Breast epithelium (tissue), 3 donors: ENCODE measurements at regions not wholly inside any gene's neighbourhood (a gene's known extent, or its start where the extent isn't known, plus 50 kb on each side); places are given as distances from the start of the nearest gene placed in this dataset.

Source experiments
- POLR2AphosphoS5 ChIP-seq, 3 donors: sonication (generic); formaldehyde crosslinking; IDR thresholded peaks; one replicate each; pipeline ENCODE4 v1.6.1; 2017; ENCODE audit warnings: antibody characterized with exemption in 3 of 3
- TF ChIP-seq, protein P1 (sequence below), 3 donors: fragments of 450-650 bp; IDR thresholded peaks; one replicate each; pipeline ENCODE4 v1.5.1; 2016 to 2017; ENCODE audit warnings: antibody characterized with exemption in 3 of 3, mild to moderate bottlenecking in 3 of 3, moderate library complexity in 3 of 3

DNA sequence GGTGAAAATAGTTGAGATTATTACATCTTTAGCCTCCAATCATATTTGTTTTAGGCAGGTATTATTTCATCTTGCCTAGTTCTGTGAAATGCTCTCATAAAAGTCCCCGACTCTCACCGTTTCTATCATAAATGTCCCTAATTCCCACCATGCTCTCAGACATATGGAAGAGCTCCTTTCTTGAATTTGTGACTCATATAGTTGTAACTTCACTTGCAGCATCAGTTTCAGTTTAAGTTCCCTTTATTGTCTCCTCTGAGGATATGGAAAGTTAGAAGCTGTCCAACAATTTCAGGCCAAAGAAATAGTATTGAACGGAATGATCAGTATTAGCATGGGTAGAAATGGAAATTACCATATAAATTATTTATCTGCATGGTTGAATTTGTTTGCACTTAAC lies 187.5 kb upstream of the NR4A3 start:
- TF ChIP-seq, protein P1, sequence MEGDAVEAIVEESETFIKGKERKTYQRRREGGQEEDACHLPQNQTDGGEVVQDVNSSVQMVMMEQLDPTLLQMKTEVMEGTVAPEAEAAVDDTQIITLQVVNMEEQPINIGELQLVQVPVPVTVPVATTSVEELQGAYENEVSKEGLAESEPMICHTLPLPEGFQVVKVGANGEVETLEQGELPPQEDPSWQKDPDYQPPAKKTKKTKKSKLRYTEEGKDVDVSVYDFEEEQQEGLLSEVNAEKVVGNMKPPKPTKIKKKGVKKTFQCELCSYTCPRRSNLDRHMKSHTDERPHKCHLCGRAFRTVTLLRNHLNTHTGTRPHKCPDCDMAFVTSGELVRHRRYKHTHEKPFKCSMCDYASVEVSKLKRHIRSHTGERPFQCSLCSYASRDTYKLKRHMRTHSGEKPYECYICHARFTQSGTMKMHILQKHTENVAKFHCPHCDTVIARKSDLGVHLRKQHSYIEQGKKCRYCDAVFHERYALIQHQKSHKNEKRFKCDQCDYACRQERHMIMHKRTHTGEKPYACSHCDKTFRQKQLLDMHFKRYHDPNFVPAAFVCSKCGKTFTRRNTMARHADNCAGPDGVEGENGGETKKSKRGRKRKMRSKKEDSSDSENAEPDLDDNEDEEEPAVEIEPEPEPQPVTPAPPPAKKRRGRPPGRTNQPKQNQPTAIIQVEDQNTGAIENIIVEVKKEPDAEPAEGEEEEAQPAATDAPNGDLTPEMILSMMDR (IDR thresholded peaks at IDR 0.05) = no peak
- no peak for TF ChIP-seq POLR2AphosphoS5 (IDR thresholded peaks at IDR 0.05)
